ENCODE measurements at regions not wholly inside any gene's neighbourhood (a gene's known extent, or its start where the extent isn't known, plus 50 kb on each side); places are given as distances from the start of the nearest gene placed in this dataset.

- no peak for TF ChIP-seq EZH2 (IDR thresholded peaks at IDR 0.05; ENCODE audit: low read length)
- TF ChIP-seq CTCF (optimal IDR thresholded peaks at IDR 0.05 in 1 of 3, IDR thresholded peaks at IDR 0.05 in 1 of 3, conservative IDR thresholded peaks at IDR 0.05 in 1 of 3; ENCODE audit: extremely low read depth in 1 of 3, insufficient read depth in 2 of 3, low read length in 3 of 3) = no peak
These were observed 674.8 kb downstream of the IQCM start for GRCh38 chr4:149140841-149141240.
